ENCODE measurements at regions not wholly inside any gene's neighbourhood (a gene's known extent, or its start where the extent isn't known, plus 50 kb on each side); places are given as distances from the start of the nearest gene placed in this dataset.
"Not testable (repeated sequence)": the region's sequence is repeated elsewhere in the genome, so short reads cannot be mapped to it uniquely, and the experiment has no call there.

DNA sequence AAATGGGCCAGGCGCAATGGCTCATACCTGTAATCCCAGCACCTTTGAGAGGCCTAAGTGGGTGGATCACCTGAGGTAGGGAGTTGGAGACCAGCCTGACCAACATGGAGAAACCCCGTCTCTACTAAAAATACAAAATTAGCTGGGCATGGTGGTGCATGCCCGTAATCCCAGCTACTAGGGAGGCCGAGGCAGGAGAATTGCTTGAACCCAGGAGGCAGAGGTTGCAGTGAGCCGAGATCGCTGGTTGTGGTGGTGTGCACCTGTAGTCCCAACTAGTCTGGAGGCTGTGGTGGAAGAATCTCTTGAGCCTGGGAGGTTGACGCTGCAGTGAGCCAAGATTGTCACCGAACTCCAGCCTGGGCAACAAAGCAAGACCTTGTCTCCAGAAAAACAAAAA, 50.5 kb upstream of the ZNF217 start:
- not testable (repeated sequence) for TF ChIP-seq EZH2phosphoT487 (IDR thresholded peaks at IDR 0.05; ENCODE audit: insufficient read depth, low read depth); EZH2 (IDR thresholded peaks at IDR 0.05; ENCODE audit: insufficient read depth, poor library complexity, severe bottlenecking)
